Fibroblast of skin of right quadriceps (primary cell): ENCODE measurements at regions not wholly inside any gene's neighbourhood (a gene's known extent, or its start where the extent isn't known, plus 50 kb on each side); places are given as distances from the start of the nearest gene placed in this dataset.
"Not testable (repeated sequence)": the region's sequence is repeated elsewhere in the genome, so short reads cannot be mapped to it uniquely, and the experiment has no call there.

Experiments
- DNase-seq: peaks from one replicate; pipeline ENCODE4 v3.0.0-alpha.2; 2013

- no peak for DNase-seq
These were observed 175.6 kb downstream of the POLR1F start for GRCh38 chr7:19533266-19533665.

GRCh38 chr7:19530852-19531251 is 178.0 kb downstream of the POLR1F start:
- no peak for DNase-seq

GRCh38 chr7:19530261-19530660 is 178.6 kb downstream of the POLR1F start:
- no peak for DNase-seq

GRCh38 chr7:19526639-19527038 is 182.2 kb downstream of the POLR1F start:
- DNase-seq = no peak

GRCh38 chr7:19522486-19522885 is 186.4 kb downstream of the POLR1F start:
- peak; percentile 76 for DNase-seq

GRCh38 chr7:19520392-19520791 is 188.4 kb downstream of the POLR1F start:
- no peak for DNase-seq

- peak; percentile 81 for DNase-seq
These were observed 189.3 kb downstream of the POLR1F start for GRCh38 chr7:19519443-19520021.

- DNase-seq = not testable (repeated sequence)
These were observed 191.3 kb downstream of the POLR1F start for GRCh38 chr7:19517546-19517945.

GRCh38 chr7:19508821-19509220 is 200.0 kb downstream of the POLR1F start:
- DNase-seq = no peak

GRCh38 chr7:19508124-19508523 is 200.7 kb downstream of the POLR1F start:
- DNase-seq = peak; percentile 11

GRCh38 chr7:19491821-19492452 is 216.9 kb downstream of the POLR1F start:
- DNase-seq = peak; percentile 23

GRCh38 chr7:19491371-19491770 is 217.5 kb downstream of the POLR1F start:
- no peak for DNase-seq

- DNase-seq = no peak
These were observed 219.5 kb downstream of the POLR1F start for GRCh38 chr7:19489162-19489820.

- DNase-seq = no peak
These were observed 220.8 kb downstream of the POLR1F start for GRCh38 chr7:19488056-19488455.

GRCh38 chr7:19482628-19483027 is 226.2 kb downstream of the POLR1F start:
- DNase-seq = no peak

- DNase-seq = no peak
These were observed 228.5 kb downstream of the POLR1F start for GRCh38 chr7:19480383-19480782.

- no peak for DNase-seq
These were observed 238.8 kb downstream of the POLR1F start for GRCh38 chr7:19470031-19470430.

GRCh38 chr7:19465861-19466260 is 243.0 kb downstream of the POLR1F start:
- no peak for DNase-seq

GRCh38 chr7:19464751-19465150 is 244.1 kb downstream of the POLR1F start:
- DNase-seq = no peak

GRCh38 chr7:19464241-19464640 is 244.6 kb downstream of the POLR1F start:
- peak; percentile 21 for DNase-seq

GRCh38 chr7:19463581-19463980 is 245.3 kb downstream of the POLR1F start:
- DNase-seq = peak; percentile 10

- DNase-seq = no peak
These were observed 253.2 kb downstream of the POLR1F start for GRCh38 chr7:19455623-19456022.

- DNase-seq = no peak
These were observed 260.7 kb downstream of the POLR1F start for GRCh38 chr7:19448091-19448490.

- DNase-seq = peak; percentile 63
These were observed 266.6 kb downstream of the POLR1F start for GRCh38 chr7:19442016-19442785.
